Stimulated activated CD4-positive, alpha-beta T cell treated with anti-CD3 and anti-CD28 coated beads, Interleukin-2, amount 100 ng/mL, for 4 hours (primary cell): ENCODE measurements at regions not wholly inside any gene's neighbourhood (a gene's known extent, or its start where the extent isn't known, plus 50 kb on each side); places are given as distances from the start of the nearest gene placed in this dataset.

Source experiments
- DNase-seq: peaks from one replicate; pipeline ENCODE4 v3.0.0-alpha.2; 2020; ENCODE audit warnings: low read depth

GRCh38 chr7:42445691-42446090, 208.7 kb upstream of the GLI3 start:
- DNase-seq, result no peak

DNA sequence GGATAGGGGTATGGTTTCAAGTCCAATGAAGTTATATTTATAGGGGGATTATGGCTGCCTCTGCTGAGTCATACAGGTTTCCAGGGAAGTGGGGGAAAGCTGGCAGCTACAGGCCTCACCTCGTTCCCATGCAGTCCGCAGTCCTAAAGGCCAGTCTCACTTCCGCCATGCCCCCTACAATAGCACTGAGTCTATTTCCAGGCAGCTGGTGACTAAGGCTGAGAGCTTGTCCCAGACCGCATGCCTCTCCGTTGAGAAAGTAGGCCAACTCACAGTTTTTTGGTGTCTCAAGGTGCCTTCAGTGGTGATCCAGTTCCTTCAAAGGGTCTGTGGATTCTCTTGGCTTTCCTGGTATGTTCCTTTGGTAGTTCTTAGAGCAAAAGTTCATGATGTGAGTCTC, 203.9 kb upstream of the GLI3 start:
- DNase-seq, result no peak

DNA sequence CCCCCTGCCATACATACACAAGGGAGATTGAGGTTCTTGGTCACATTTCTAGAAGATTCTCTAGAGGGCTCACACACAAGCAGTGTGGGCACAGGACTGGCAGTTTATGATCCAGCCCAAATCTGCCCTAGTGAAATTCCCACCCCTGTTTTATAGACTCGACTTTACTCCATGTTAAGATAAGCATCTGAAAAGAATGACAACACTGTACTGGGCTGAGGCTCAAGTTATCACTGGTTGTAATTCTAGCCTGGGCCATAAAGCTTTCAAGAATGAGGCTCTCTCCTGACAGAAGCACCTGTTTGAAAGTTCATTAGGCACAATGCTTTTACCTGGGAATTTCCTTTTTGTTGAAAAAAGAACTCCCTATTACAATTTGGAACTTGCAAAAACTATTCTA, 195.6 kb upstream of the GLI3 start:
- DNase-seq, result no peak

DNA sequence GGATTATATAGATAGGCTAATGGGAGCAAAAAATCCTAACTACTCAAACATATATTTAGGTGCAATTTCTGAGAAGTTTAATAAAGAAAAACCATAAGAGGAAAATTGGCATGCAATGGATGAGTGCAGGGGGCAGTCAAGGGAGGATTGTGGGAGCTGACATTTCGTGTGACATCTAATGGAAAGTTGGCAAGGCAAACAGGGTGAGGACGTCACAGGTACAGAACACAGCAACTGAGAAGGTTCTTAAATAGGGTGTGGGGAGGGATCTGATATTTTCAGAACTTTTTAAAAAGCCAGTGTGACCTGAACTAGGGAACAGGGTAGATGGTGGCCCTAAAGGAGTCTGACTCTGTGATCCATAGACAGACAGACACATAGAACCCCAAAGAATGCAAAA, 194.9 kb upstream of the GLI3 start:
- DNase-seq, result no peak

- DNase-seq, result no peak
Measured at GRCh38 chr7:42429339-42429738, 192.3 kb upstream of the GLI3 start.

DNA sequence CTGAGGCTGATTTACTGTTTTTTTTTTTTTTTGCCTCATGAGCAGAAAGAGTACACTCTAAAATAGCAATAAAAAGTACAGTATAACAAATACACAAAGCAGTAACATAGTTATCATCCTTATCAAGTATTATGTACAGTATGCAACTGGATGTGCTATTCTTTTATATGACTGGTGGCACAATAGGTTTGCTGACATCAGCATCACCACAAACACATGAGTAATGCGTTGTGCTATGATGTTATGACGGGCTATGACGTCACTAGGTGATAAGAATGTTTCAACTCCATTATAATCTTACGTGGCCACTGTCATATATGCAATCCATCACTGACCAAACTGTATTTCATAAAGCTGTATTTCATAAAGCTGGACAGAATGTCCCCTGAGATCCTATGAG, 189.2 kb upstream of the GLI3 start:
- no peak for DNase-seq

DNA sequence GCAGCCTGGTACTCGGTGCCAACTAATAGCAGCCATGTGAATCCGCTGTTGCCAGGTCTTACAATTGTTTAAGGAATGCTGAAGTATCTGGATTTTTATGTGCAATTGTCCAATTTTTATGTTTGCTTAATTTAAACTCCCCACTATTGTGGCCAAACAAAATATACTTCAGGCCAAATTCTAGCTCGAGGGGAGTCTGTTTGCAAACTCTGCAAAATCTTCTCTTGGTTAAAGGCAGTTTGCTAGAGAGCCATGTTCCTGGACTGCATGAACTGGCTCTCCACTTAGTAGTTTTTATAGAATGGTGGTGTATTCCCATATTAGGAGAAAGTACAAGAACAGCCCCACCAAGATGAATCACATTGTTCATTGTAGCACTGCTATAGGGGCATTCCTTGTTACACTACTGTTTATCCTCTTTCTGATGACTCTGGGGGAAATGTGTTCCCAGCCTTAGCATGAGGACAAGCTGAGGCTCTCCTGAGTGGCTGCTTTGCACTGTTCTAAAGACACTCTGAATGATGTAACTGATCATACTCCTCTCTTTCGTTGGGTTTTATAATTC, 178.0 kb upstream of the GLI3 start:
- no peak for DNase-seq

- DNase-seq, result no peak
Measured at GRCh38 chr7:42414028-42414427, 177.0 kb upstream of the GLI3 start.

DNA sequence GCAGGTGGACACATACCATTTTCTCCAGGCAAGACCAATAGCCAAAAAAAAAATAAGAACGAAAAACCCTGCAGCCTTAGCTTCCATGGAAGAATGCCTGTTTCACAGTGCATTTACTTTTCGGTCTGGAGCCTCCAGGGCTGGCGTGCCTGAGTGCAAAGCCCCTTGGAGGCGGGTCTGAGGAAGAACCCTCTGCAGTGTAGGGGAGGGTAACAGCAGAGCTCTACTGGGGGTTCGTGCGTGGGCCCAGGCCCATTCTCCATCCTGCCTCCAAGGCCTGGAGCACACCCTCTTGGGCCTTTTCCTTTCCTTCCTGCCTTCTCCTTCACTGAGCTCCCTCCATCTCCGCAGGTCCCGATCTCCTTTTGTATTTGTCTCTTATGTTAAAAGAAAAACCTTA, 172.3 kb upstream of the GLI3 start:
- no peak for DNase-seq

DNA sequence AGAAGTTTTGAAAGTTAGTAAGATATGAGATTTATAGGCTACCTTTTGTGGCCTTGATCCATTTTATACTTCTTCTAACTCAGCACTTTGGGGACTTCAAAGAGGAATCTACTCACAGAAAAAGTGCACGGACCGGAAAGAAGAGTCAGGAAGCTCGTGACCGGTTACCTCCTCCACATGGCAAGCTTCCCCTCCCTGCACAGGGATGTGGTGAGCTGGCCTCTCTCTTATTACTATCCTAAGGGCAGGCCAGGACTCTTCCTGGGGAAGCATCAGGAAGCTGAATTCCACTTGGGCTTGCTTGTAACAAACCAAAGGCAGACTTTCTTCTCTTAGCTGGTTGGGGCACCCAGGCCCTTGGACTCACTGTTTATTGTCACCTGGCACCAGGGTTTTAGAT, 170.8 kb upstream of the GLI3 start:
- no peak for DNase-seq

- no peak for DNase-seq
Measured at GRCh38 chr7:42407021-42407710, 170.2 kb upstream of the GLI3 start.

- DNase-seq, result no peak
Measured at GRCh38 chr7:42406358-42406757, 169.3 kb upstream of the GLI3 start.

DNA sequence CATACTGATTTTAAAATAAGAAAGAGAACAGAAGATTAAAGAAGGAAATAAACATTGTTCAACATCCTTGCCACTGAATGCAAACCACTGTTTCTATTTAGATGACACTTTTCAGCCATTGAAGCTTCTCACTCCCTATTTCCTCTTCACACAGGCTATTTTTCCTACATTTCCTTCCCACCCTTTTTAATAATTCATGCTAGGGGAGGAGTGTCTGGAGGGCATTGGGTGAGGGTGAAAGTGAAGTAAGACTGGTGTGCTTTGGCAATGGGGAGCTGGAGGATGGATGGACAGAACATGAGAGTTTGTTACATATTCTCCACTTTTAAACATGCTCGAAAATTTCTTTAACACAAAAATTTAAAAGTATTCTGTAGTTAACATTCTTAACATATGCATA, 168.8 kb upstream of the GLI3 start:
- no peak for DNase-seq

- DNase-seq, result no peak
Measured at GRCh38 chr7:42403831-42404230, 166.8 kb upstream of the GLI3 start.

DNA sequence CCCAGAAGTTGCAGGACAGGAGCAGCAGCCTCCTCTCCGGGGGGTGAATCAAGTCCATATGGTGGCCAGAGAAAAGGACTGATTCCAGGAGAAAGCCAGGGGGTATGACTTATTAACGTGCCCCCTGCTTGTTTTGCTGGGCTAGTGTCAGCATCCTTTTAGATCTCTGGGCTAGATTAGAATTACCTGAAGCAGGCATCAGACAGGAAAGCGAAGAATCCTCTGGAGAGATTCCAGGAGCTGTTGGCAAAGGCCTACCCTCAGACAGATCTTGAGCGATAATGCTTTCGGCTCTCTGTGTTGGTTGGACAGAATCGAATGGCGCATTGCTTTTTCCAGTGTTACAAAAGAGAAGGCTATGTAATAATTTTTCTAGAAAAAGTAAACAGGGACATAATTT, 164.0 kb upstream of the GLI3 start:
- DNase-seq, result no peak

DNA sequence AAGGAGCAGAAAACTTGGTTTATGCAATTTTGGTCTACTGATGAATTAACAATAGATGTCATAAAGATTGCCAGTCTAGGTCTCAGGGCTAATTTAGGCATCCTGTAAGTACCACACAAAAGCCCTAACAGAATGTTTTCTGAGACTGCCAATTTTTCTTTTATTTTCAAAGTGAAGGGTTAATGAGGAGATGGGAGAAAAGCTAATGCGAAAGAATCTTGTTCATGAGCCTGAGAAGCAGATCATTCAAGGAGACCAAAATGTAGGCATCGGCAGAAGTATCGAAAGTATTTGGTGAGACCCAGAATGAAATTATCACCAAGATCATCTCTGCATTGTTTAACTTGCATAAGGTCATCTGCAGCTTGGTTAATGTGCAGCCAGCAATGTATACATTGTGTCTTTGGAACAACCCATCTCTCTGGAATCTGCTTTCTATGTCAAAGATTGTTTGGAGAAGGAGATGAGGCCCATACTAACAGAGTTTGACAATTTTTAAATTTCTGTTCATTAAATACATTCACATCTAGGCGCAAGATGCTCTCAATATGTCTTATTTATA, 163.3 kb upstream of the GLI3 start:
- no peak for DNase-seq

DNA sequence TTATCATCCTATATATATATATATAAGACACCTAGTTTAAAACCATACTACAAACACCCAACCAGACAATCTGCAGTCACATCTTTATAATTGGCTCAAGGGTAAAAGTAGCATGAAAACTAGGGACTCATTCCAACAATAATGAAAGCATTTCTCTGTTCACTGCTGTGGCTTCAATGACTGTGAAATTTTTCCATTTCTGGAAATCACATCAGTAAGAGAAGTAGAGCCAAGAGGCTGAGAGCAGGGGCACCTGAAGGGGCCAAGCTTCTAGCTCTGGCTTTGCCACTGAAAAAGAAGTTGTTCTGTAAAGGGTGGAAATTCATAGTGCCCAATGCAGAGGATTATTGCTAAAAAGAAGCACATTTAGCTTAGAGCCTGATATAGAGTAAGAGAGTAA, 158.6 kb upstream of the GLI3 start:
- no peak for DNase-seq

- no peak for DNase-seq
Measured at GRCh38 chr7:42392826-42393225, 155.8 kb upstream of the GLI3 start.

GRCh38 chr7:42389697-42390096, 152.7 kb upstream of the GLI3 start:
- DNase-seq, result no peak

DNA sequence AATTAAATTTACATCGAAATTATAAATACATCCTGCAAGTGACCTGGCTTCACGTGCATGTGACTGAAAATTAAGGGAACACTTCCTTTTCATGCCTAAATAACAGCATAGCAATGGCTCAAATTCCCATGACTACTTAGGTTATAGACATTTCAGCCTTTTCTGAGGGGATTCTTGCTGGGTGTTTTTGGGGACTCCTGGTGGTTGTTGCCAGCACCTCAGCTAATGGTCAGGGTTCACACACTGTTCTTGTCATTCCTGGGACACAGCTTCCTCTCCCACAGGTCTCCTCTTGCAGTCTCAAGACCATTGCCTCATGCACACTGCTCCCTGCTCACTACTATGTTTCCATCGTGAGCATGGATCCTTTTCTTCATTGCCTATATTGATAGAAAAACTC, 148.9 kb upstream of the GLI3 start:
- no peak for DNase-seq

- DNase-seq, result no peak
Measured at GRCh38 chr7:42381161-42381560, 144.2 kb upstream of the GLI3 start.

DNA sequence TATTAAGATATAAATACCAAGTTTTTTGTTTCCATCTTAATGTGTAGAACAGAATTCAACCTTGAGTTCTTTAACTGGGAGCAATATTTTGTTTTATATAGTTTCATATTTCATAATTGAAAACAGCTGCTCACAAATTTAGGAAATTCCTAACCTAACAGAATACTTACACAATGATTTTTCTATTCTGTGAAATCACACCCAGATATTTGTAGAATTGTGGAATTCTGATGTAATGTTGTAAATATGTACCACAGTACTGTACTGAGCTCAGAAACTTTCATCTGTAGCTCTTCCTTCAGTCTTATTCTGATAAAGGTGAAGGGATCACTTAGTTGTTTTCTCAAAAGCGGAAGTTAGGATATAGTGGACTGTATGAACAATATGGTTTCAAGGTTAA, 143.4 kb upstream of the GLI3 start:
- DNase-seq, result no peak

- DNase-seq, result no peak
Measured at GRCh38 chr7:42378149-42378548, 141.1 kb upstream of the GLI3 start.

- DNase-seq, result no peak
Measured at GRCh38 chr7:42373285-42373684, 136.3 kb upstream of the GLI3 start.
